ENCODE measurements at regions not wholly inside any gene's neighbourhood (a gene's known extent, or its start where the extent isn't known, plus 50 kb on each side); places are given as distances from the start of the nearest gene placed in this dataset.

GRCh38 chr16:65796481-65796880, 570.0 kb upstream of the CDH5 start:
- no peak for TF ChIP-seq CTCF (conservative IDR thresholded peaks at IDR 0.05; ENCODE audit: low read depth, low read length)
- no peak for DNase-seq (ENCODE audit: low read depth)
- H3K4me3 ChIP-seq (ENCODE audit: low read depth, low read length) = no peak overlapping the region

GRCh38 chr16:65794973-65795372, 571.5 kb upstream of the CDH5 start:
- H3K4me3 ChIP-seq (ENCODE audit: low read depth, low read length) = no peak overlapping the region
- no peak for DNase-seq (ENCODE audit: low read depth)
- TF ChIP-seq CTCF (conservative IDR thresholded peaks at IDR 0.05; ENCODE audit: low read depth, low read length) = no peak

GRCh38 chr16:65793781-65794180, 572.7 kb upstream of the CDH5 start:
- DNase-seq (ENCODE audit: low read depth) = no peak
- TF ChIP-seq CTCF (conservative IDR thresholded peaks at IDR 0.05; ENCODE audit: low read depth, low read length) = no peak
- H3K4me3 ChIP-seq (ENCODE audit: low read depth, low read length) = no peak overlapping the region

- no peak overlapping the region for H3K4me3 ChIP-seq (ENCODE audit: low read depth, low read length)
- no peak for DNase-seq (ENCODE audit: low read depth)
- TF ChIP-seq CTCF (conservative IDR thresholded peaks at IDR 0.05; ENCODE audit: low read depth, low read length) = no peak
Measured at GRCh38 chr16:65790768-65791167, 575.7 kb upstream of the CDH5 start.

GRCh38 chr16:65789161-65789945, 577.1 kb upstream of the CDH5 start:
- DNase-seq (ENCODE audit: low read depth) = no peak

GRCh38 chr16:65788434-65789140, 577.9 kb upstream of the CDH5 start:
- no peak for DNase-seq (ENCODE audit: low read depth)
- TF ChIP-seq CTCF (conservative IDR thresholded peaks at IDR 0.05; ENCODE audit: low read depth, low read length) = no peak
- H3K4me3 ChIP-seq (ENCODE audit: low read depth, low read length) = no peak overlapping the region

More at GRCh38 chr16:65789161-65789945, 577.1 kb upstream of the CDH5 start:
- TF ChIP-seq CTCF (conservative IDR thresholded peaks at IDR 0.05; ENCODE audit: low read depth, low read length) = no peak
- no peak overlapping the region for H3K4me3 ChIP-seq (ENCODE audit: low read depth, low read length)

Data from choroid plexus epithelial cell (primary cell).